ENCODE measurements at regions not wholly inside any gene's neighbourhood (a gene's known extent, or its start where the extent isn't known, plus 50 kb on each side); places are given as distances from the start of the nearest gene placed in this dataset.

DNA sequence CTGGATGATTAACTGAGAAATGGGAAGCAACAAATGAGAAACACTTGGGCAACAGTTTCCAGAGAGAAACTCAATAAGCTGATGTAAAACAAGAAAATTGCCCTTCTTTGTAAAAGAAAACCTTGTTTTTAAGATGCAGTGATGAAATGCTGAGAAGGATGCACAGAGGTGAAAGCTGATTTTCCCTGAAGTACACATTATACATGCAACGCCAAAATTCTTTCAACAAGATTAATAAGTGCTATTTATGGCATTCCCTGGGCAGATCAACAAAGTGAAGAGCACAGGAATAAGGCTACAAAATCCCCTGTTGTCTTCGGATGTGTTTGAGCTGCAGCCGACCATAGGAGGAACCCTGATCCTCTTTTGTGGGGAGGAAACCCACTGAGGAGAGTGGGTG, 208.0 kb upstream of the ANKH start:
- TF ChIP-seq, protein P1, sequence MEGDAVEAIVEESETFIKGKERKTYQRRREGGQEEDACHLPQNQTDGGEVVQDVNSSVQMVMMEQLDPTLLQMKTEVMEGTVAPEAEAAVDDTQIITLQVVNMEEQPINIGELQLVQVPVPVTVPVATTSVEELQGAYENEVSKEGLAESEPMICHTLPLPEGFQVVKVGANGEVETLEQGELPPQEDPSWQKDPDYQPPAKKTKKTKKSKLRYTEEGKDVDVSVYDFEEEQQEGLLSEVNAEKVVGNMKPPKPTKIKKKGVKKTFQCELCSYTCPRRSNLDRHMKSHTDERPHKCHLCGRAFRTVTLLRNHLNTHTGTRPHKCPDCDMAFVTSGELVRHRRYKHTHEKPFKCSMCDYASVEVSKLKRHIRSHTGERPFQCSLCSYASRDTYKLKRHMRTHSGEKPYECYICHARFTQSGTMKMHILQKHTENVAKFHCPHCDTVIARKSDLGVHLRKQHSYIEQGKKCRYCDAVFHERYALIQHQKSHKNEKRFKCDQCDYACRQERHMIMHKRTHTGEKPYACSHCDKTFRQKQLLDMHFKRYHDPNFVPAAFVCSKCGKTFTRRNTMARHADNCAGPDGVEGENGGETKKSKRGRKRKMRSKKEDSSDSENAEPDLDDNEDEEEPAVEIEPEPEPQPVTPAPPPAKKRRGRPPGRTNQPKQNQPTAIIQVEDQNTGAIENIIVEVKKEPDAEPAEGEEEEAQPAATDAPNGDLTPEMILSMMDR (IDR thresholded peaks at IDR 0.05; ENCODE audit: low read depth, low read length, poor library complexity, severe bottlenecking), result no peak
- TF ChIP-seq EZH2phosphoT487 (IDR thresholded peaks at IDR 0.05; ENCODE audit: borderline replicate concordance, low read length), result no peak

All from DOHH2 (cell line).